HG02938 (cell line): ENCODE measurements at regions not wholly inside any gene's neighbourhood (a gene's known extent, or its start where the extent isn't known, plus 50 kb on each side); places are given as distances from the start of the nearest gene placed in this dataset.

Experiments used
- ATAC-seq: cut with Tn5 transposase; IDR thresholded peaks from one replicate; pipeline ENCODE4 v1.9.1; 2021; ENCODE audit warnings: mild to moderate bottlenecking, moderate library complexity; ENCODE audit not compliant: unreplicated experiment

DNA sequence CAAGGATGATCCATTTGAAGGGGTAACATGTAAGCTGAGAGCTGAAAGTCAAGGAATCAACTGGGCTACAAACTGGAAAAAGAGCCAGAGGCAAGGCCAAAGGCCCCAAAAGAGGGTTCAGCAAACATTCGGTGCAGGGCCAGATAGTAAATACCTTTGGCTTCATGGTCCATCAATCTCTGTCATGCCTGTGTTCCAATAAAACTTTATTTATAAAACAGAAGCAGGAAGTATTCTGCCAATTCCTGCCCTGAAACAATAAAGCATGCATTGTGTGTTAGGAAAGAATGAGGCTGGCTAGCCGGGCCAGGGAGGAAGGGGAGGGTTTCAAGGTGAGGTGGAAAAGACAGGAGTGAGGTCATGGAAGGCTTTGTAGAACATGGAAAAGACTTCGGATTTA lies 107.1 kb downstream of the LBH start:
- ATAC-seq = no peak

DNA sequence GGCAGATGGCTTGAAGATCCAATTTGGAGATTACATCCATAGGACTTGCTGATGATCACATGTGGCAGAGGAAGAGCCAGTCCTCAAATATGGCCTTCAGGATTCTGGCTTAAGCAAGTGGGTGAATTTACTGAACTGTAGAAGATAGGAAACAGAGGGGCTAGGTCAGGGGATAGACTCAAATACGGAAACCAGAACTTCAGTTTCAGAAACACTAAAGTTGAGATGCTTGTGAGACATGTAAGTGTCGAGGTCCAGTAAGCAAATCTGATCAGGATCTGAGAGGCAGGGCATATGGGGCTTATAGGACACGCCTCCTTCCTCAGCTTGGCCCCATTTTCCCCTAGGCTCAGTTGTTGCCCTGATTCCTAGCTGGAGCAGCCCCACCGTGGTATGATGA lies 107.7 kb downstream of the LBH start:
- ATAC-seq = no peak

DNA sequence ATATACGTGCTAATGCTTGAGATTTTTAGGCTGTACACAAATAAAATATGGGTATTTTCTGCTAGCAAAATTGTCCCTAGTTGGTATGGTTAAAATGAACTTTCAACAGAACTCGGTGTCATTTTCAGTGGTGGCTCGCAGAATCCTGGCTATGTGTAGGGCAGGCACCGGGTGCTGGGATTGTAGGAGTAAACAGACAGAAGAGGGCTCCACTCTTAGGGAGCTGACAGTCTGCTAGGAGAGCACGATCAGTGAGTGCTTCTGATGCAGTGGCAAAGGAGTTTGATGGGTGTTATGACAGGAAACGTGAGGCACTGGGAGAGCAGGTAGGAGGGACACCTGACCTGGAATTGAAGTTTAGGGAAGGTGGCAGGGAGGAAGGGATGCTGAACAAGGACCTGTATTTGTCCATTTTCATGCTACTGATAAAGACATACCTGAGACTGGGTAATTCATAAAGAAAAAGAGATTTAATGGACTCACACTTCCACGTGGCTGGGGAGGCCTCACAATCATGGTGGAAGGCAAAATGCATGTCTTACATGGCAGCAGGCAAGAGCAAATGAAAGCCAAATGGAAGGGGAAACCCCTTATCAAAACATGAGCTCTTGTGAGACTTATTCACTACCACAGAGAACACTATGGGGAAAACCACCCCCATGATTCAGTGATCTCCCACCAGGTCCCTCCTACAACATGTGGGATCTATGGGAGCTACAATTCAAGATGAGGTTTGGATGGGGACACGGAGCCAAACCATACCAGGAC lies 105.4 kb upstream of the LCLAT1 start:
- no peak for ATAC-seq

DNA sequence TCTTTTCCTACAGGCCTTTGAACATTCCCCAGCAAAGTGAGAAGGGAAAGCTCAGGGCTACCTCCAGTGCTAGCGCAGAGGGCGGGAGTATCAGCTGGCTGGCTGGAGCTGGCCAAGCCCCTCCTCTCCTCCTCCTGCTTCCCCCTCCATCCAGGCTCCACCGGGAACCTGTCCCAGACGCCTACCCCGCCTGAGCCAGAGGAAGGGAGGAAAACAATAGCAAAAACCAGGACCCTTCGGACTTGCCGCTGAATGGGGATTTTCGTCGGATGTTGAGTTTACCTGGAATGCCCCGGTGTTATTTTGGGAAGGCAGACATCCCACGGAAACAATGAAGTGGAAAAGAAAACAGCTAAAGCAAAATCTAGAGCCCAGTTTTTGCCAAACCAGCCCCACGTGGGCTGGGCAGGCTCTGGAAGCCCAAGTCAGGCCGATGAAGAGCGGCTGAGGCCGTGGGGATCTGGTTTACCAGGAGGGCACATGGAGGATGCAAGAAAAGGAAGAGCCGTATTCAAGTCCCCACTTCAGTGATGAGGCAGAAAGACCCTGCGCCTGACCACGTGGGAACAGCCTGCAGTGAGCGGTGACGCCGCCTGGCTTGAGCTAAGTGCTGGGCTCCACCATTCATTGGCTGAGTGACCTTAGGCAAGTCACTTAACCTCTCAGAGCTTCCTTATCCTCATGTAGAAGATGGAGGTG lies 100.4 kb upstream of the LCLAT1 start:
- no peak for ATAC-seq

DNA sequence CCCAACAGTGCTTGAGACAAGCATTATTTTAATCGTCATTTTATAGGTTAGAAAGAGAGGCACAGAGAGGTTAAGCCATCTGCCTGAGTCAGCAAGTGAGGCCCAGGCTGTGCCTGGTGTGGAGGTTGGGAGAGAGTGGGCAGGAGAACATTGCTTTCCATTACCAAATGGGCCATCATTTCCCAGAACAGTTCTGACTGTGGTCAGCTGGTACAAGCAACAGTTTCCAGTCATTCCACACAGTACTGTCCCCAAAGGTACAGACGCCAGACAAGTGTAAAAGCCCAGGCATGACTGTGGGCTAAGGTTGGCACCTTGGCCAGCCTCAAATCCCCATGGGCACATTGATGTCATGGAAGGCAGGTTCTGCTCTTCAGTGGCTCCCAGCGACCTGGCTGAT lies 98.2 kb upstream of the LCLAT1 start:
- ATAC-seq = no peak

DNA sequence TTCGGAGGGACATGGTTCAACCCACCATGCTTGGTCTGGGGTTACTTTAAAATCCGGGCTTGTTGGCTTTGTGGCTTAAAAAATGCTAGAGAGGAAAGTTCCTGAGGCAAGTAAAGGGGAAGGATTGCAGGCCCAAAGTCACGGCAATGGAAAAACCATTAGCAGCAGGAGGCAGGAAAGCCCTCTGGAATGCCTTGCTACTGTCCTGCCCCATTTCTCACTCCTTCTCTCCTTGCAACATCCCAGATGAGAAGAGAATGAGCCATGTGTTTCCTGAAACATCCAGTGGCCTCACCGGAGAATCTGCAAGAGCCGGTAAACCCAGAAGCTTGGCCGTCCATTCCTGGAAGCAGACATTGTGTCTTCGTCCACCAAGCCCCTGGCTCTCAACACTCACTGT lies 97.4 kb upstream of the LCLAT1 start:
- ATAC-seq = no peak

DNA sequence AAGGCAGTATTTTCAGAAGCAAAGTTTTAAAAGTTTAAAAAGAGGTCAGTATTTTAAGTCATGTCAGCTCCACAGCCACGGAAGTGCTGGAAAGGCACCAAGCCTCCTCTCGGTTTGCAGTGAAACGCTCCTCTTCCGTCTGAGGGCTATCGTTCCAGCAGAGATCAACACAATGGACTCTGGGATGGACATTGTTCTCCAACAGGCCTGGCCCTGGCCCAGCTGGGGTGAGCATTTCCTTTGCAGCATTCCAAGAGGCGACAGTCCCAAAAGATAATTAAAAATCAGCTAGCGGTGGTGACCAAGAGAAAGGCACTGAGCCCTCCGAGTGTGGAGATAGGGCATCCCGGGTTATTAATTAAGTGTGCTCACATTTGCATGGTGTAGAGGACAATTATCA lies 95.9 kb upstream of the LCLAT1 start:
- no peak for ATAC-seq

DNA sequence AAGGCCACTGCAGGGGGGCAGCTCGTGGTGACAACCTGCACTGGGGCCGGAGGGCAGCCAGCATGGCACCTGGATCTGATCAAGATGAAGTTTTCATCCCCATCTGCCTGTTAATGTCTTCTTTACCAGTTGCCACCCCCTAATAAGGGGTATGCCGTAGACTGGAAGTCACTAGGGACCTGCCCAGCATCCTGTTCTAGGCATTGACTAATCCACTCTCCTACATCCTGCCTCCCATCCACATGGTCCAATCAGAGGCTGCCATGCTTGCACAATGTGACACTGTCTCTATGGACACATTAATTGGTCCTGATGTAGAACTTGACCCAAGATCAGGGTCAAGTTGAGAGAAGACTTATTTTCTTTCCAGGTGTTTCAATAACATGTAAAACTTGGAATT lies 95.1 kb upstream of the LCLAT1 start:
- ATAC-seq = no peak

DNA sequence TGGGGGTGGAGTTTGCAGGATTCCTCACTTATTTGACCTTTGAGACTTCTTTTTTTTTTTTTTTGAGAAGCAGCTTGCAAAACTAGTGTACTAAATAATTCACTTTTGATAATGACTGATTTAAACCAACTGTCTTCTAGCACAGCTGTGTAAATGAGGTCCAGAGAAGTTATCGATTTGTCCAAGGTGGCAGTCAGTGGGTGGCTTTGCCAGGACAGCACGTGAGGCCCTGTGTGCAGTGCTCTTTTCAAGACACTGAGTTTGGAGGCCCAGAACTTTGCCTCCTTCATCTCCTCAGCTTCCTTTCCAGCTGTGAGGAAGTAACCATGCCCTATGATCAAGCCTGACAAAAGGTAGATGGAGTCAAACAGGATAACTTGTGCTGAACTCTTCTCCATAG lies 92.9 kb upstream of the LCLAT1 start:
- no peak for ATAC-seq

DNA sequence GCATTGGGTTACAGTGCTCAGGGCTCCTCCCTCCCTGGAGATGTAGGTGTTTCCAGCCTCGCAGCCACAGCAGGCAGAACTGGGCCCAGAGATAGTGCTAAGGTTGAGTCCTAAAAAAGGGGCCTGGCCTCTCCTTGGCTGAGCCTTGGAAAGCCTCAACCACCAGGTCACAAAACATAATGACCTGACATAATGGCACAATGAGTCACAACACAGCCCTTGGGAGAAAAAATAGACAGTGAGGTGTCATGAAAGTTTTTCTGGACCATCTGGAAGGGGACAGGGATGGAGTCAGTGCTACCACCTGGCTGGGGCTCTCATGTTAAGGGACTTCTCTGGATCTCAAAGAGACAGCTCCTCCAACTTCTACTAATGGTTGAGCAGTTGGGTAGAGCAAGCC lies 92.4 kb upstream of the LCLAT1 start:
- no peak for ATAC-seq

DNA sequence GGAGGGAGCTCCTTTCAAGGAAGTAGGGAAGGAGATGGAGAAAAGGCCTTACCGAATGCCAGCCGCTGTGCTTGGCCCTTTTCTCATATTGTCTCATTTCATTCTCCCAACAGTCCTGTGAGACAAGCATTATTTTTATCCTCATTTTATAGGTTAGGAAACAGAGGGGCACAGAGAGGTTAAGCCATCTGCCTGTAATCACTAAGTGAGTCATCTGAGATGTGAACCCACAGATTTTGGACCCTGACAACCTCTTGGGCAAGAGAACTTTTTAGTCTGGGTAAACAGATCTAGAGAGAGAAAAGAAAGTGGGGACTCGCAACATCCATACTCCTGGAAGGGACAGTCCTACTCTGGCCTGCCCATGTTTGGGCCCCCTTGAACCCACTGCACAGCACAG lies 91.7 kb upstream of the LCLAT1 start:
- no peak for ATAC-seq

DNA sequence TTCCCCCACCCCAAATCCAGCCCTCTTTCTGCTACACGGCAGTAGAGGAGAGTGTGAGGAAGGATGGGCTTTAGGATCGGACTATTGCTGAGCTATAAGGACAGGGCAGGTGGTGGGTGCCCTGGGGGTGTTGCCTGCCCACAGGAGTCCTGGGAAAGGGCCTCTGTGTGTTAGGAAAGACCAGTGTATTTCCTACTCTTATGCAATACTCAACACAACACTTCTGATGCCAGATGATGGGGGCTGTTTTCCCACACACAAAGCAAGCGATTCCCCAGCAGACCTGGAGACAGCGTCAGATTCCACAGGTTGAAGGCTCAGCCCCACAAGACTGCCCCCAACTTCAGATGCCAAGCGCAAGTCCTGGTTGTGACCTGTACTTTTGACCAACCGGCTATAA lies 91.0 kb upstream of the LCLAT1 start:
- ATAC-seq = no peak

DNA sequence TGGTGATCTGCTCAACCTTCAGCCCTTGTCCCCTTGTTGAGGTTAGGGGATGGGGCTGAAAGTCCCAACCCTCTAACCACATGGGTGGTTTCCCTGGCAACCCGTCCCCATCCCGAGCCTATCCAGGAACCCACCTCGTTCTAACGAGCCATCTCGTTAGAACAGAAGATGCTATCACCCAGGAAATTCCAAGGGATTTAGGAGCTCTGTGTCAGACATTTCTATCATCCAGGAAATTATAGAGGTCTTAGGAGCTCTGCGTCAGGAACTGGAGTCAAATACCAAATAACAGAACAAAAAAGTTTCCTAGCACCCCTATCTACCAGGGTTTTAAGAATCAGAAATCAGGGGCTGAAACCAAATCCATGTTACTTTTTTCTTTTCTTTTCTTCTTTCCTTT lies 90.3 kb upstream of the LCLAT1 start:
- no peak for ATAC-seq

DNA sequence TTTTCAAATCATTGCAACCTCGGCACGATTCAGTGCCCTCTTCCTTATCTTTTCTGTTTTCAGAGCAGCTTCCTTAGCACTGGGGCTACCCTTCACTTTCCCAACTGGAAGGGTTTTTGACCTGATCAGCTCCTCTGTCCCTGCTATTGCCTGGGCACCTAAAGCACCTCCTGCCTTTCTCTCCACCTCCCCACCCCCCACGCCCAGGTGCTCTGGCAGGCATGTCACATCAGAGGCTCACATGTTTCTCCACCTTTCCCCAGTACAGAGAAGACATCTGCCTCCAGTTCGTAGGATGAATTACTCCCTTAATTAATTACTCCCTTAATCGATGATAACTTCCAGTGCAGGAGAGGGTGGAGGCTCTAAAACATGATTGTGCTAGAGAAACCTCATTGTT lies 88.7 kb upstream of the LCLAT1 start:
- no peak for ATAC-seq

DNA sequence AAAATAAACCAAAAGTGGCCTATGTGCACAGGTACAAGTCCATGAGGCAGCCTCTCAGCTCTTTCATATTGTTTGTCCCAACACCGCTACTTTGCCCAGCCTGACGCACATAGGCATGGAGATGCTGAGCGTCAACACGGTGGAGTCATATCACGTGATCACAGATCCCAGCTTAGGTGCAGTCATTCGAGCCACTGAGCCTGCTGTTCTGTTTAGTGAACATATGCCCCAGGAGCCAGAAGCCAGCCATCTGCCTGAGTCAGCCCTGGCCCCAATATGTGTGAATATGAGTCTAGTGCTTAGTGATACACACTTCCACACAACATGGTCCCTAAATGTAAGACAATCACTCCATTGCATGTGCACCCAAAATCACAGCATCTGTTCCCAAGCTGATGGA lies 88.2 kb upstream of the LCLAT1 start:
- ATAC-seq = no peak

DNA sequence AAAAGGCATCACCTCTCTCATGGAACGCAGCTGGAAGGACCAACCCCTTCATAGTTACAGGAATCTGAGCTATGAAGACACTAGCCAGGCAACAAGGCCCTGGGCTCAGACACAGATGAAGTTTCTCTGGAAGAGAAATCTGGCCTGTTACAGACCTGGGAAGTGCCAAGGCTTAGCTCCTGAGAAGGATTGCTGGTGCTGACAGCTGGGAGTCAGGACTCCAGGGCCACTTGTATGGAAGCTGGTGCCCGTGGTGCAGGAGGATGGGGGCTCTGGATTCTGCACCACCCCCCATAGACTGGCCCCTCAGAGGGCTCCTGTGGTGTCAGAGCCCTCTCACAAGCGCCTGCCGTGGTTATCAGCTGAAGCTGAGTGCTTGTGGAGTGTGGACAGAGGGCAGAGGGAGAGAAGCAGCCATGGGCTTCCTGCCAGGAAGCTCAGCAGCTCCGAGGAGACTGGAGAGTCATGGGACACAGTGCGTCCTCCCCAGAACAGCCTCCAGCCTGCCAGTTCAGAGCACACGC lies 87.3 kb upstream of the LCLAT1 start:
- ATAC-seq = no peak

DNA sequence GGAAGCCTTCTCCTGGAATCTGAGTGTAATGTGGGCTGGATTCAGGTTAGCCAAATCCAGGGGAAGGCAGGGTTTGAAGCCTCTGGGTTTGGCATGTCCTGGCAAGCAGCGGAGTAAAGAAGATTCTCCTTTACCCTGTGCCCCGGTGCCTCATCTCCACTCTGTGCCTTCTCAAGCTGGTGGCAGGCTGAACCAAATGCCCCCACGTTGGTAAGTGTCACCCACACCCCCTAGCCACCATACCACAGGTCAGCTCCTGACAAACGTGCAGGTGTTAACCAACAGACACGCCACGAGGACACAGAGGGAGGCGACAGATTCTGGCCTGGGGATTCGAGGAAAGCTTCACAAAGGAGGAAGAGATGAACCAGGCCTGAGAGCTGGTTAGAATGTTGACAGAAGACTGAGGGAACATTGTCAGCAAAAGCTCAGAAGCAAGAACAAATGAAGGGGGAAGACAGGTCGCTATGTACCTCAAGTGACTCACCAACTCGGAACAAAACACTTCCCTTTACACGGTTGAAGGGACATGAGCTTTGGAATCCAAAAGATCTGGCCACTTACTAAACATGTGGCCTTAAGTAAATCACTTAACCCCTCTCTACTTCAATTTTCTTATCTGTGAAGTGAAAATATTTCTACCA lies 85.2 kb upstream of the LCLAT1 start:
- no peak for ATAC-seq

DNA sequence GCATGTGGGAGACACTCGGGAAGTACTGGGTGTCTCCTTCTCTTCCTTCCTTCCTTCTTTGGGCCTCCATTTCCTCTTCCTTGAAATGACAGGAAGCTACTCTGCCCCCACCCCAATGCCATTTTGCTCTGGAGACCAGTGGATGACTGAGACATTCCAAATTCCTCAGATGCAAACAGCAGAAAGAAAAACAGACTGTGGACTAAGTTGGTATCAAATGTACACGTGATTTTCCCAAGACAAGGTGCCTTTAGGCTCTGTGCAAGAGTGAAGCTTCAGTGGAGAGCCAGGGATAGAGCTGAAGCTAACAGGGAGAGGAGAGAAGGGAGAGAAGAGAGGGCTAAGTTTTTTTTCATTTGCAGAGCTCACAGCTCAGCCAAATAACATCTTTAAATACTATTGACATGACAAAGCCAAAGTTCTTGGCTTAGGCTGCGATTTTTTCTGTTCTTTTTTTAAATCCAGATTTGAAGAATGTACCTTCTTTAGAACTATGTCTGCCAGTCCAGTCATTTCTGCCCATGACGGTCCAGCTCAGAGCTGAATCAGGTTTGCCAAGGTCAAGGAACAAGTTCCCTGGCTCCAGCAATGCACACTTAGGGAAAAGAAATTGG lies 84.5 kb upstream of the LCLAT1 start:
- ATAC-seq = no peak

DNA sequence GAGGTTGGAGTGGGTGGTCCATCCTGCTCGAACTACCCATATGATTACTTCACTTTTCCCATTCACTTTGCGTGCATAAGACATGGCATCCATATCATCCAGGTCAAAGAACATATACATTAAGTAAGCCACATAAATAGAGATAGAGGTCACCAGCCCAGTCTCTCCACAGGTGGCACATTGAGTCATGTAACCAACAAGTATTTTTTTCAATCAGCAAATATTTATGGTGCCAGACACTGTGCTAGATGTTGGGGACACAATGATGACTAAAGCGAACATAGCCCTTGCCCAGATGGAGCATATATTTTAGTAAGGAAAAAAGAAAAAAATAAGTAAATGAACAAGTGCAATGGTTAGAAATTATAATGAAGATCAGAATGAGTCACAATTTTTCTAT lies 83.6 kb upstream of the LCLAT1 start:
- ATAC-seq = no peak

DNA sequence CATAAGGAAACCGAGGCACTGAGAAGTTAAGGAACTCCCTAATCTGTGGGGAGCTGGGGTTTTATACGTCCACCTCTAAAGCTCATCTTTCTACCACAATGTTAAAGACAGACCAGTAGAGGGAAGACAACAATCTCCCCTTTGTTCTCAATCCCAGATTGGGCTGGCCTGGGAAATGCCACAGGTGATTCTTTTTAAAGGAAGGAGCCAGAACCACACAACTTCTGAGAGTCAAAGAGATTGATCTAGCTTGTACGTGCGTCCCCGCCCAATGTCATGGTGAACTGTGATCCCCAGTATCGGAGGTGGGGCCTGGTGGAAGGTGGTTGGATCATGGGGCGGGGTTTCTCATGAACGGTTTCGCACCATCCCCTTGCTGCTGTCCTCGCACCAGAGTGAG lies 81.8 kb upstream of the LCLAT1 start:
- no peak for ATAC-seq

DNA sequence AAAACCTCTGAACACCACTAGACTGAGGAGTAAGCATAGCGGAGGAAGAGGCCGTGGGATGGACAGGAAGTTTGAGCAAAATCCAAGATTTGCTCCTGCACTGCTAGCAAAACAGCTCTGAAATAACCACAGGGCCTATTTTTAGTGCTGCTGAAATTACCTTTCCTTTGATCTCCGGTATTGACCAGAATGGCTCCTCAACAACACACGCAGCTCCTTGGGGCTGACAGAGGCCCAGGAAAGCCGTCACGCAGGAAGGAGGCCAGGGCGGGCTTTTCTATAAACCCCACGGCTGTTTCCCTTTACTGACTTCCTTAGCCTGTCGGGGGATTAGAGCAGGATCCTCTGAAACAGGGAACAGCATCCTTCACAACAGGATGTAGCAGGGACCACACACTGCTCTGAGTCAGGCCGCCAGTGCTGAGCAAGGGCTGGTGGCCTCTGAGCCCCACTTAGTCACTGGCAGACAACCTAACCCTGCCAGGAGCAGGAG lies 80.8 kb upstream of the LCLAT1 start:
- no peak for ATAC-seq
